Mesodermal cell (in vitro differentiated cells): ENCODE measurements at regions not wholly inside any gene's neighbourhood (a gene's known extent, or its start where the extent isn't known, plus 50 kb on each side); places are given as distances from the start of the nearest gene placed in this dataset.

Experiments
- H3K27ac ChIP-seq: 2 replicates; pipeline ENCODE4 v1.7.0; 2013; ENCODE audit warnings: mild to moderate bottlenecking, low read depth, low read length, moderate library complexity; ENCODE audit not compliant: severe bottlenecking
- H3K36me3 ChIP-seq: 2 replicates; pipeline ENCODE4 v1.7.1; 2013; ENCODE audit warnings: mild to moderate bottlenecking, low read length, moderate library complexity; ENCODE audit not compliant: control insufficient read depth, insufficient read depth
- H3K4me1 ChIP-seq: one replicate; pipeline ENCODE4 v1.7.1; 2013; ENCODE audit warnings: mild to moderate bottlenecking, low read length; ENCODE audit not compliant: insufficient read depth, control insufficient read depth, poor library complexity, severe bottlenecking
- H3K4me3 ChIP-seq: 2 replicates; pipeline ENCODE4 v1.7.0; 2013; ENCODE audit warnings: low read length, control low read depth, mild to moderate bottlenecking; ENCODE audit not compliant: insufficient read depth, poor library complexity, severe bottlenecking; ENCODE audit errors: extremely low read depth
- H3K9me3 ChIP-seq: 2 replicates; pipeline ENCODE4 v1.7.1; 2013; ENCODE audit warnings: mild to moderate bottlenecking, low read length, moderate library complexity; ENCODE audit not compliant: control insufficient read depth
- WGBS, 2 experiments: methylation state at CpG; one replicate each; pipeline ENCODE4 v1.1.5; 2013; ENCODE audit warnings: missing lambda C conversion rate in 2 of 2; ENCODE audit not compliant: insufficient coverage in 2 of 2; 5-methylcytosine and 5-hydroxymethylcytosine counted together

DNA sequence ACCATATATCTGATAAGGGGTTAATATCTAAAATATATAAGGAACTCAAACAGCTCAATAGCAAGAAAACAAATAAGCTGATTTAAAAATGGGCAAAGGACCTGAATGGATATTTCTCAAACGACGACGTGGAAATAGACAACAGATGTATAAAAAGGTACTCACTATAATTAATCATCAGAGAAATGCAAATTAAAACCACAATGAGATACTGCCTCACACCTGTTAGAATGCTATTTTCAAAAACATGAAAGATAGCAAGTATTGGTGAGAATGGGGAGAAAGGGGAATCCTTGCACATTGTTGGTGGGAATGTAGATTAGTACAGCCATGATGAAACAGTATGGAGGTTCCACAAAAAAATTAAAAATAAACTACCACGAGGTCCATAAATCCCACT, 163.2 kb downstream of the DKK1 start:
- no peak overlapping the region for H3K27ac ChIP-seq
- WGBS, 2 experiments: no CpG with 5 or more reads among the region's 4 CpGs
- no peaks in the 10 kb centered on the region for H3K4me1 ChIP-seq
- H3K9me3 ChIP-seq: no peaks in the 10 kb centered on the region
- no peaks in the 10 kb centered on the region for H3K36me3 ChIP-seq
- no peak overlapping the region for H3K4me3 ChIP-seq

DNA sequence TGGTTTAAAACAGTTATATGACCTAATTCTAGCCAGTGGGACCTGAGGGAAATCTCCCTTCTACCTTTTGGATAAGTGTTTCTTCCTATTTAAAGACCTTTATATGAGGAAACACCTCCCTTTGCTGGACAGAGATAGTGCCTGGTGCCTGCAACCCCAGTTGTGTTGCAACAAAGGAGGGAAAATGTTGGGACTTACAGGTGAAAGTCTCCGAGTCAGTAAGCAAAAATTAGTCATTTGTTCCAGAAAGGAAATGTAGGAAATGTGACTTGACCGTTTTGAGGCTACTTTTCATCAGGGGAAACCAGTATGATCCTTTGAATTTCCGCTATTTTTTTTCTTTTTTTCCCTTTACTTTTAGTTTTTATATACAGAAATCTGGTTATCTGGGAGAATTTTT, 165.5 kb downstream of the DKK1 start:
- no peak overlapping the region for H3K4me3 ChIP-seq
- H3K9me3 ChIP-seq: no peaks in the 10 kb centered on the region
- no peaks in the 10 kb centered on the region for H3K4me1 ChIP-seq
- 90 to 100% methylated on average over 1 of the region's 3 CpGs for WGBS, 2 experiments
- H3K36me3 ChIP-seq: no peaks in the 10 kb centered on the region
- H3K27ac ChIP-seq: no peak overlapping the region

DNA sequence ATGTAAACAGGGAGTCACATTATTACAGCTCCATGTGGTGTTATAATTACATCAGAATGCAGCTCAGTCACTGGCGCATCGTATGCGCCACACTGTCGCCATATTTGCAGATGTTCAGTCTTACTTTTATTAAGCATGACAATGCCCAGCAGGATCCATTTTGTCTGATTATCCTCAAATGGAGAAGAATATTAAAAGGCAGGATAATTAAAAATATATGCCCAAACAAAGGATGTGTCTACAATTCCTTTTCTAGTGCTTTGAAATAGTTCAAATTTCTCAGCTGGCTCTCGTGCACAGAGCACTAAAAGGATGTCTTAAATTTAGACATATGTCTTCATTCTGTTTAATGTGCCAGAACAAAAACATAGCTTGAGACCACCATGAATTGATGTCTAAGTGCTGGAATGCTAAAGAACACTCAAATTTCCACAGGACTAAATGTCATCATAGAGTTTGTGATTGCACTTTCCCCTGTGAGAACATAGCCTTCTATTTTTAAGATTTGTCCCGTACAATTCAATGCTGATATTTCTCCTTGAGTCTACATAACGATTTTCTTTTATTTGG, 168.0 kb downstream of the DKK1 start:
- 95% methylated on average over 5 of the region's 7 CpGs; no CpG with 5 or more reads in 1 of the 2 experiments for WGBS, 2 experiments
- Histone ChIP-seq H3K9me3 (no peaks in the 10 kb centered on the region), H3K36me3 (no peaks in the 10 kb centered on the region), H3K4me1 (no peaks in the 10 kb centered on the region), H3K27ac (no peak overlapping the region), H3K4me3 (no peak overlapping the region)

DNA sequence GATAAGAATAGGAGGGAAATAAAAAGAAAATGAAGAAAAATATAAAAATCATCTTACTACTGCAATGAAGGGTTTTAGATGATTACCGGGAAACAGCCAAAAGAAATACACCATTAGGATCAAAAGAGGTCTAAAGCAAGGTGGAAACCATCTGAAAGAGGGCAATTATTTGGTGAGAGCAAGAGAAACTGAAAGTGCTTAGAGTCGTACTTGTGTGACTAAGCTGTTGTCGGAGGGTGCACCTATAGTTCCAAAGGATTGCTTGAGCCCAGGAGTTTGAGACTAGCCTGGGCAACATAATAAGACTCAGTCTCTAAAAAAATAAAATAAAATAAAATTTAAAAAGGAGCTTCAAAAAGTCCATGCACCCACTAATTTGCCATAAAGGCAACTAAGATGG, 169.5 kb downstream of the DKK1 start:
- no peak overlapping the region for H3K27ac ChIP-seq
- H3K36me3 ChIP-seq: no peaks in the 10 kb centered on the region
- no peaks in the 10 kb centered on the region for H3K9me3 ChIP-seq
- no peaks in the 10 kb centered on the region for H3K4me1 ChIP-seq
- H3K4me3 ChIP-seq: no peak overlapping the region
- 100% methylated on average over 1 of the region's 3 CpGs; no CpG with 5 or more reads in 1 of the 2 experiments for whole genome bisulfite sequencing, 2 experiments

DNA sequence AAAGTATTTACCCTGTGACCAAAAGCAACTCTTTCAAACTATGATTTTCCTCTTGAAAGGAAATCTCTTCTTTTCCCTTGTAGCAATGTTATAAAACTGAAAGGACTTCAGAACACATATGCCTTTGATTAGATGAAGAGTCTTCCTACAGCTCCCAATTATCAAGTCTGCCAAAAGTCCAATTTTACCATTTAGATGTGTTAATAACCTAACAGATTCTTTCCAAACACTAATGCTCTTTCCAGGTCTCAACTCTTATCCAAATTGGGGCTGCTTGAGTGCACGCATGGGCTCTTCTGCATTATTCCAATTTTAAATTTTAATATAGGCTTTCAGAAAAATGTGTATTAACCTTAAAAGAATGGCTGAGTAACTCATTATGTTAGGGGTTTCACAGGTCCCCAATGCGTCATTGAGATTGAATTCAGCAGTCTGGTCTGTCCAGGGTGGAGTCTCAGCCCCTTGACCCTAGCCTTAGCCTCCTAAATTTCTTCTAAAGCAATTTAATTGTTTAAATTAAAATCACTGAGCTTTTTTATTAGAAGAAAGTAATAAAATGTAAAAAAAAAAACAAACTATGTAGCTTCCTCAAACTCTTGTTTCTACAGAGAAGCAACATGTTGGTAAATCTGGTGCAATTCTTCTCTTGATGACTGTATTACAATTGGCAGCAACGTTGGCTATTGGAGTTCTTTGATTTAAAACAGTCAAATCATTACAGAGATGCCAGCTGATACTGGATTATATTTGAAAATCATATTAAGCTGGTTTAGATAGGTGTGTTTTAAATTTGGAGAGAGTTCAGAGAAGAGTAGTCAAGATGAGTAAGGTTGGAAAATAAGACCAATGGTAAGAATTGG, 170.4 kb downstream of the DKK1 start:
- Histone ChIP-seq H3K4me1 (no peaks in the 10 kb centered on the region), H3K9me3 (no peaks in the 10 kb centered on the region), H3K36me3 (no peaks in the 10 kb centered on the region), H3K4me3 (no peak overlapping the region), H3K27ac (no peak overlapping the region)
- 100% methylated on average over 1 of the region's 3 CpGs; no CpG with 5 or more reads in 1 of the 2 experiments for WGBS, 2 experiments

DNA sequence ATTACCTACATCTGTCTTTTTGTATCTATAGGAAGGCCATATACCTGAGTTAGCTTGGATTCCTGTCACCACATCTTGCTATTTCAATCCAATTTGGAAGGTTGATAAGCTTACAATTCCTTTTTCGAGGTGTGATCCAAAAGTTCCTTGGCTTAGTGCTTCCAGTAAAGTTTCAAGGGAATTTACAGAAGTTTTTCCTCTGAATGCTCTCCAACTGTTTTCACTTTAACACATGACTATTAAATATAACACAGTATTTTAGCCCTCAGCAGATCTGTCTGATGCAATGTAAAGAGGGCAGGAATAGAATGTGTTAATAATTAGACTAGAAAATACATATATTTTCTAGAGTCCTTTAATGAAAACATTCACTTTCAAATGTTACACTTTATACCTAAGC, 171.4 kb downstream of the DKK1 start:
- Histone ChIP-seq H3K27ac (no peak overlapping the region), H3K36me3 (no peaks in the 10 kb centered on the region), H3K4me3 (no peak overlapping the region), H3K9me3 (no peaks in the 10 kb centered on the region), H3K4me1 (no peaks in the 10 kb centered on the region)
- no CpG with 5 or more reads among the region's 1 CpG for WGBS, 2 experiments

DNA sequence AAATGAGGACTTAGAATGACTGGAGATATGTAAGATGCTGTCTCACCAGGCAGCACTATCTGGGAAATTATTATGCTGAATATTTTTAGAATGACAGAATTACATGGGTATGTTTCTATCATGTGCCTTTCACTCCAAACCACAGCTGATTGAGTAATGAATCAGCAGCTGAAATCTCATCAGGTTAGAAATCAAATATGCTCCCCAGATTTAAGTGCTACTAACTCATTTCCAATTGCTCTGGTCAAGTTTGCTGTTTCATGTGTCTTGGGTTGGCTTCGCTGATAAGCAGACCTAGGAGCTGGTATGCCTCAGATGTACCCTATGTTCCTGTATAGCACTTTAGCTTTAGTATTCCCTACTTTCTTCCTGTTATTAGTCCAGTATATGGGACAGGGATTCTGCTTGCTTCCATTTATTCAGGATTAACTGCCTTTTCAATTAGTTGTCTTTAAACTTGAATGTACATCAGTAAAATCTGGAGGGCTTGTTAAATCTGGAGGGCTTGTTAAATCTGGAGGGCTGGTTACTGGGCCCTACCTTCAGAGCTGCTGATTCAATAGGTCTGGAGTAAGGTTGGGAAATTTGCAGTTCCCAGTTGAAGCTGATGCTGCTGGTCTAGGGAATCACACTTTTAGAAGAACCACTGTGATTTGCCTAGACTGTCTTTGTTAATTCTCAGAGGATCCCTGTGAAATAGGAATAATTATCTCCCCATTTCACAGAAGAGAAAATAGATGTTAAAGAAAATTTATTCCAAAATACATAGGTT, 172.9 kb downstream of the DKK1 start:
- Histone ChIP-seq H3K9me3 (no peaks in the 10 kb centered on the region), H3K27ac (no peak overlapping the region), H3K36me3 (no peaks in the 10 kb centered on the region), H3K4me3 (no peak overlapping the region), H3K4me1 (no peaks in the 10 kb centered on the region)
- WGBS, 2 experiments: 71% methylated on average over 1 of the region's 1 CpG; no CpG with 5 or more reads in 1 of the 2 experiments

DNA sequence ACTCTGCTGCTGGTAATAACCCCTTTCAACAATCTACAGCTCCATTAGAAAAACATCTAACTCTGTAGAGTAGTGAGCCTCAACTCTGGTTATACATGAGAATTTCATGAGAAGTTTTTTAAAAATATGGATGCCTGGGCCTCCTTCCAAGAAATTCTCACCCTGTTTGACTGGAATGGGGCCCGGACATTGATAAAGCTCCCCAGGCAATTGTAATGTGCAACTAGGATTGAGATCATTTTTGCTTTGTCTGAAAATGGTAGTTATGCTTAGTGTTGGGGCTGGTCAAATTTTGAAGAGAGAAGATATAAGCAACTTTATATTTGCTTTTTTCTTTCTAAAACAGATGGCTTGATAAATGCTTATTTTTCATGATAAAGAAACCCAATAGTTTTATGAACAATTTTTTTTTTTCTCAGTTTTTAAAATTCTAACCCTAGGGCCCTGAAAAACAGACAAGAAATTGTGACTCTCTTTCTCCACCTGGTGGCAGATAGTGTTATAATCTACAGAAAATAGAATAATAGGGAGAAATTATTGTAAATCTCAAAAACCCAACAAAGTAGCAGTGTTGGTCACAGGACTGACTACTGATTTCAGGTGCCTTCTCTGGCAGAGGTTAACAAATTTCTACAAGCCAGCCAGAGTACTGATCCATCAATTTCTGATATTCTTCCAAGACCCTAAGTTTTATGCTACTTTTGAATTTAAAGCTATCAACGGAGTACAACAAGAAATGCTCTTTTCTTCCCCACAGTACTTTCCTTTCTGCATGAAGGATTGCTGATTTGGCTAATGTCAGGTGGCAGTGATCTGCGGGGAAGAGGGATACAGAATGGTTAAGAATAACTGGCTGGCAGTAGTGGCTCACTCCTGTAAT, 174.8 kb downstream of the DKK1 start:
- WGBS, 2 experiments: 0 to 83% methylated on average over 1 of the region's 3 CpGs
- H3K4me1 ChIP-seq: no peaks in the 10 kb centered on the region

DNA sequence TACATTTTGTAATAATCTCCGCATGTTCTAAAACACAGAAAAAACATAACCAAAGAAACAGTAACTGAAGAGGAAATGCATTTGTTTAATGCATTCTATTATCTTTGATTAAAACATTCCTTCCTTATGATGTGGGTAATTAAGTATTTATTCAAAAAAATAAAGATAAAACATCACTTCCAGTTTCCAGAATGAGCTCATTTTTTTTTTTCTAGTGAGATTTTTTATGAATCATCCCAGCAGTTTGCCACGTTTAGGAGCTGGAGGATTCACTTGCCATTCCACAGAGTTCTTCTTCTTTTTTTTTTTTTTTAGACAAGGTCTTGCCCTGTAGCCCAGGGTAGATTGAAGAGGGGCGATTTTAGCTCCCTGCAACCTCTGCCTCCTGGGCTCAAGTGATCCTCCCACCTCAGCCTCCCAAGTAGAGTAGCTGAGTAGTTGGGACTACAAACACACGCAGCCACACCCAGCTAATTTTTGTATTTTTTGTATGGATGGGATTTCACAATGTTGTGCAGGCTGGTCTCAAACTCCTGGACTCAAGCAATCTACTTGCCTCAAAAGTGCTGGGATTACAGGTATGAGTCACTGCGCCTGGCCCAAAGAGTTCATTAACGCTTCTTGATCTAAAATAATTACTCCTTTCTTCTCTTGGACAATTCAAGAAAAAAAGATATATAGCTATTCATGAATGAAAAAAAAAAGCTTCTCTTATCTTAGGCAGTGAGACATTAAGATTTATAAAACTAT, 177.3 kb downstream of the DKK1 start:
- Histone ChIP-seq H3K4me3 (no peak overlapping the region), H3K36me3 (no peaks in the 10 kb centered on the region), H3K9me3 (no peaks in the 10 kb centered on the region), H3K27ac (no peak overlapping the region), H3K4me1 (no peaks in the 10 kb centered on the region)
- WGBS, 2 experiments: no CpG with 5 or more reads among the region's 6 CpGs

More for the DNA sequence above, 174.8 kb downstream of the DKK1 start:
- no peaks in the 10 kb centered on the region for H3K9me3 ChIP-seq
- no peak overlapping the region for H3K4me3 ChIP-seq
- H3K27ac ChIP-seq: no peak overlapping the region
- H3K36me3 ChIP-seq: no peaks in the 10 kb centered on the region
